Body of pancreas (tissue), 4 donors: ENCODE measurements at regions not wholly inside any gene's neighbourhood (a gene's known extent, or its start where the extent isn't known, plus 50 kb on each side); places are given as distances from the start of the nearest gene placed in this dataset.

Experiments used
- ATAC-seq: fragments of 150-250 bp; one replicate; pipeline ENCODE4 v1.9.1; 2016
- DNase-seq, 4 donors: peaks; one replicate each; pipeline ENCODE4 v3.0.0-alpha.2; 2019
- H3K27ac ChIP-seq, 4 donors: fragments of 200-600 bp; sonication (generic); 1 replicate in 3 of 4; 2 replicates in 1 of 4; pipeline versions ENCODE4 v1.5.1 to v1.6.1; 2016 to 2019; ENCODE audit warnings: mild to moderate bottlenecking in 1 of 4, mixed read lengths in 1 of 4, moderate library complexity in 1 of 4
- H3K27me3 ChIP-seq, 2 donors: fragments of 200-600 bp; sonication (generic); one replicate each; pipeline ENCODE4 v1.6.0; 2016; ENCODE audit warnings: mild to moderate bottlenecking in 1 of 2
- H3K36me3 ChIP-seq, 2 donors: fragments of 200-600 bp; sonication (generic); replicated peaks in 1 of 2; 2 replicates each; pipeline ENCODE4 v1.5.1; 2016; ENCODE audit warnings: low read depth in 2 of 2; ENCODE audit not compliant: insufficient read depth in 1 of 2
- H3K4me1 ChIP-seq: fragments of 200-600 bp; sonication (generic); one replicate; pipeline ENCODE4 v1.6.0; 2016
- H3K4me3 ChIP-seq, 2 donors: fragments of 200-600 bp; sonication (generic); 1 replicate in 1 of 2; 2 replicates in 1 of 2; pipeline ENCODE4 v1.5.1; 2016 to 2019
- H3K9me3 ChIP-seq, 3 donors: fragments of 200-600 bp; sonication (generic); 1 replicate in 2 of 3; 2 replicates in 1 of 3; pipeline ENCODE4 v1.5.1; 2016
- CTCF ChIP-seq, 7 experiments: fragments of 450-650 bp in 4 of 7; fragments of 200-600 bp in 3 of 7; sonication (generic) in 3 of 7; IDR thresholded peaks; one replicate each; pipeline ENCODE4 v1.5.1; 2016 to 2019; ENCODE audit warnings: antibody characterized with exemption in 7 of 7
- POLR2A ChIP-seq, 3 donors: fragments of 450-650 bp; IDR thresholded peaks; one replicate each; pipeline ENCODE4 v1.6.1; 2016; ENCODE audit warnings: antibody characterized with exemption in 3 of 3, mild to moderate bottlenecking in 2 of 3
- WGBS, 2 donors: methylation state at CpG; one replicate each; pipeline ENCODE4 v1.1.5; 2017; 5-methylcytosine and 5-hydroxymethylcytosine counted together
- intact Hi-C: fragments of 100-400 bp; cut with DNase I; formaldehyde crosslinking; loops from one replicate; pipeline ENCODE4 v1.15.1; 2023

GRCh38 chr12:20040184-20040583 lies 328.2 kb upstream of the PDE3A start:
- Histone ChIP-seq H3K4me1 (no peaks in the 10 kb centered on the region), H3K27me3 (no peaks in the 10 kb centered on the region), H3K36me3 (no peaks in the 10 kb centered on the region), H3K9me3 (no peaks in the 10 kb centered on the region), H3K4me3 (no peak overlapping the region), H3K27ac (no peak overlapping the region)
- no peak for TF ChIP-seq POLR2A (IDR thresholded peaks at IDR 0.05)
- TF ChIP-seq CTCF (IDR thresholded peaks at IDR 0.05), result no peak
- intact Hi-C loops, result no loop called here
- no peak for ATAC-seq
- WGBS, 2 donors, result 74 to 82% methylated on average over 2 of the region's 2 CpGs
- no peak for DNase-seq

DNA sequence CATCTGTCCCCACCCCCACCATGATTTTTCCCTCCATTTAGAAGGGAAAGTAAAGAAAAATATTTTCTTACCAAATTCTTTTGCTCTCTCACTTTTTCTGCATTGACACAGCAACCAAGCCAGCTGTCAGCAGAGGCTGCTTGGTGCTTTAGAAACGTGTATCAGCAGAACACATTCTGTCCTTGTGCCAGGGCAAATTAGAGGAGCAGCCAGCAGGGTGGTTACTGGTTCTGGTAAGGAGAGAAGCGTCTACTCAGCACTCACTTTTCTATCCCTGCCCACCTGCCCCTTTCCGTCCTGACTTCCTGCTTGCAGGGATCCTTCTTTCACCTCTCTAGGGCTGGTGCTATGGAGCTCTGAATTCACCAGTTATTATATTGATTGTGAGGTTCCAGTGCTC lies 327.5 kb upstream of the PDE3A start:
- ATAC-seq (no peak), DNase-seq (peak in 3 of 4 donors; percentile 4 to 15 (median 10))
- Histone ChIP-seq H3K4me3 (no peak overlapping the region), H3K27ac (no peak overlapping the region), H3K27me3 (no peaks in the 10 kb centered on the region), H3K9me3 (no peaks in the 10 kb centered on the region), H3K4me1 (no peaks in the 10 kb centered on the region), H3K36me3 (no peaks in the 10 kb centered on the region)
- WGBS, 2 donors, result 36 to 51% methylated on average over 3 of the region's 3 CpGs
- TF ChIP-seq CTCF (IDR thresholded peaks at IDR 0.05) (no peak), POLR2A (IDR thresholded peaks at IDR 0.05) (no peak)
- intact Hi-C loops, result no loop called here

DNA sequence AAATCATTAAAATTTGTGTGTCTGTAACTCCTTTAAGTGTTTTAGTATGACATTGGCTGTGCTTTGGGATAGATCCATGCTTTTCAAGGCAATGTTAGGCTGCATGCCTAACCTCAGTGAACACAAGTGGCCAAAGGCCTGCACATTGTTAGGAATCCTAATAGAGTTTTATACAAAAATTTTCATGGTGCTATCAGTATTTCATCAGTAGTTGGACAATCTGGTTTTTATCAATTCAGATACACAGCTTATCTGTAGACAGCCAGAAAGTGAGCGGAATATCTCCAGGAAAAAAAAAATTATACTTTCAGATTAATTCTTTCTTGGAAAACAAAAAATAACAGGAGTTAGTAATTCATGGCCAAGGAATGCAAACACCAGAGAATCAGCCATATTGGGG lies 324.0 kb upstream of the PDE3A start:
- intact Hi-C loops, result no loop called here
- DNase-seq, result peak in 1 of 4 donors; percentile 11
- 88 to 91% methylated on average over 1 of the region's 1 CpG for WGBS, 2 donors
- Histone ChIP-seq H3K36me3 (no peaks in the 10 kb centered on the region), H3K4me1 (no peaks in the 10 kb centered on the region), H3K27me3 (no peaks in the 10 kb centered on the region), H3K9me3 (no peaks in the 10 kb centered on the region), H3K4me3 (no peak overlapping the region), H3K27ac (no peak overlapping the region)
- TF ChIP-seq POLR2A (IDR thresholded peaks at IDR 0.05) (no peak), CTCF (IDR thresholded peaks at IDR 0.05) (no peak)
- peak; percentile 35 for ATAC-seq

GRCh38 chr12:20044846-20045245 lies 323.5 kb upstream of the PDE3A start:
- no peaks in the 10 kb centered on the region for H3K9me3 ChIP-seq
- H3K27ac ChIP-seq, result no peak overlapping the region
- H3K4me1 ChIP-seq, result no peaks in the 10 kb centered on the region
- TF ChIP-seq CTCF (IDR thresholded peaks at IDR 0.05), result no peak
- no peak for TF ChIP-seq POLR2A (IDR thresholded peaks at IDR 0.05)
- 78 to 94% methylated on average over 3 of the region's 3 CpGs for WGBS, 2 donors
- H3K36me3 ChIP-seq, result no peaks in the 10 kb centered on the region
- intact Hi-C loops, result no loop called here
- DNase-seq, result no peak
- H3K4me3 ChIP-seq, result no peak overlapping the region
- ATAC-seq, result no peak
- no peaks in the 10 kb centered on the region for H3K27me3 ChIP-seq

DNA sequence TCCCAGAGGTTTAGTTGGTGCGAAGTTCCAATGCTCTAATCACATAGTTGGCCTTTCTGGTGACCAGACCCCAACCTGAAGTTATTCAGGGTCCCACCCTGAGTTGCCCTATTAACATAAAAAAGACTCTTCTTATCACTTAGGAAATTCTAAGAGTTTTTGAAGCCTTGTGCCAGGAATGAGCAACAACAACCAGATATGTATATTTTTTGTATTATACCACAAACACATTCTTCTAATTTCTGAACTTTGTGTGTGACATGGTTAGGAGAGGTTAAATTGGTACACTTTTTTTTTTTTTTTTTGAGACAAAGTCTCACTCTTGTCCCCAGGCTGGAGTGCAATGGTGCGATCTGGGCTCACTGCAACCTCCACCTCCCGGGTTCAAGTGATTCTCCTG lies 320.4 kb upstream of the PDE3A start:
- intact Hi-C loops, result no loop called here
- no peaks in the 10 kb centered on the region for H3K4me1 ChIP-seq
- H3K27me3 ChIP-seq, result no peaks in the 10 kb centered on the region
- no peak overlapping the region for H3K27ac ChIP-seq
- H3K9me3 ChIP-seq, result no peaks in the 10 kb centered on the region
- H3K36me3 ChIP-seq, result no peaks in the 10 kb centered on the region
- H3K4me3 ChIP-seq, result no peak overlapping the region
- DNase-seq, result no peak
- no peak for ATAC-seq
- WGBS, 2 donors, result 94 to 97% methylated on average over 3 of the region's 3 CpGs
- TF ChIP-seq POLR2A (IDR thresholded peaks at IDR 0.05) (no peak), CTCF (IDR thresholded peaks at IDR 0.05) (no peak)
